Testis (tissue), 2 donors: ENCODE measurements at regions not wholly inside any gene's neighbourhood (a gene's known extent, or its start where the extent isn't known, plus 50 kb on each side); places are given as distances from the start of the nearest gene placed in this dataset.

ENCODE experiments used
- CTCF ChIP-seq, 3 experiments: fragments of 450-650 bp in 2 of 3; fragments of 200-600 bp in 1 of 3; sonication (generic) in 1 of 3; IDR thresholded peaks; one replicate each; pipeline ENCODE4 v1.5.1; 2016 to 2019; ENCODE audit warnings: antibody characterized with exemption in 3 of 3, mild to moderate bottlenecking in 2 of 3, moderate library complexity in 1 of 3
- POLR2A ChIP-seq: fragments of 450-650 bp; IDR thresholded peaks from one replicate; pipeline ENCODE4 v1.6.1; 2017; ENCODE audit warnings: antibody characterized with exemption, mild to moderate bottlenecking, moderate library complexity

- TF ChIP-seq CTCF (IDR thresholded peaks at IDR 0.05) (no peak), POLR2A (no peak)
These were observed 277.9 kb upstream of the TCF21 start for GRCh38 chr6:133610971-133611370.
